ENCODE measurements at regions not wholly inside any gene's neighbourhood (a gene's known extent, or its start where the extent isn't known, plus 50 kb on each side); places are given as distances from the start of the nearest gene placed in this dataset.

- FAIRE-seq (no peak), DNase-seq (ENCODE audit: low read depth, low spot score) (no peak), ATAC-seq (no peak)
- WGBS (ENCODE audit: insufficient coverage, insufficient replicate concordance, low lambda C conversion rate, missing lambda C conversion rate) = 6% methylated on average over 3 of the region's 3 CpGs
- no peak overlapping the region for H2AFZ ChIP-seq (ENCODE audit: control insufficient read depth, low read depth, low read length)
- intact Hi-C loops (cut with micrococcal nuclease; ENCODE audit: unreplicated experiment) = no loop called here
- no peaks in the 10 kb centered on the region for H3K9me3 ChIP-seq (replicated peaks; ENCODE audit: control insufficient read depth, insufficient read depth, low read length)
- H3K4me2 ChIP-seq (ENCODE audit: control insufficient read depth, insufficient read depth) = no peak overlapping the region
- no peaks in the 10 kb centered on the region for H3K36me3 ChIP-seq (ENCODE audit: control insufficient read depth in 2 of 2, insufficient read depth in 2 of 2, low read length in 1 of 2)
- no peaks in the 10 kb centered on the region for H3K27me3 ChIP-seq (replicated peaks in 1 of 2; ENCODE audit: control insufficient read depth in 2 of 2, insufficient read depth in 2 of 2, low read length in 1 of 2)
- in situ Hi-C loops (cut with MboI) = no loop called here
- ChIA-PET RAD21 (ENCODE audit: unreplicated experiment) (no interaction called here), CTCF (no interaction called here), SMC1A (ENCODE audit: uncharacterized antibody, unreplicated experiment) (interaction anchor here (0.9 kb wide), 1 partner anchor 17 kb away, joined by 3 read pairs; no protein-coding TSS in a partner anchor), POLR2A (no interaction called here)
- no peak overlapping the region for H3K9ac ChIP-seq (ENCODE audit: control insufficient read depth, insufficient read depth, low read length)
- BruUV-seq (replicated peaks) = no TSS peak
- H3K79me2 ChIP-seq (ENCODE audit: control insufficient read depth, insufficient read depth, low read length) = no peaks in the 10 kb centered on the region
- no peak overlapping the region for H3K4me3 ChIP-seq
- no peak overlapping the region for H3K27ac ChIP-seq (ENCODE audit: control insufficient read depth, insufficient read depth)
- H4K20me1 ChIP-seq (ENCODE audit: control insufficient read depth, insufficient read depth) = no peaks in the 10 kb centered on the region
- no peak for TF ChIP-seq USF1 (IDR thresholded peaks at IDR 0.05; ENCODE audit: borderline replicate concordance, extremely low read length, insufficient read depth, low read depth, low read length)
- H3K4me1 ChIP-seq (ENCODE audit: control insufficient read depth, insufficient read depth, low read length) = no peaks in the 10 kb centered on the region
Observed at GRCh38 chr10:57300718-57301117, 939.7 kb upstream of the ZWINT start.

- no peak for ATAC-seq
- intact Hi-C loops (cut with micrococcal nuclease; ENCODE audit: unreplicated experiment) (no loop called here), in situ Hi-C loops (cut with MboI) (no loop called here)
- POLR2A ChIA-PET = no interaction called here
- SMC1A ChIA-PET (ENCODE audit: uncharacterized antibody, unreplicated experiment) = no interaction called here
- no peaks in the 10 kb centered on the region for H3K79me2 ChIP-seq (ENCODE audit: control insufficient read depth, insufficient read depth, low read length)
- RAD21 ChIA-PET (ENCODE audit: unreplicated experiment) = no interaction called here
- H3K27ac ChIP-seq (ENCODE audit: control insufficient read depth, insufficient read depth) = no peak overlapping the region
- no peak overlapping the region for H3K9ac ChIP-seq (ENCODE audit: control insufficient read depth, insufficient read depth, low read length)
- no peaks in the 10 kb centered on the region for H3K4me1 ChIP-seq (ENCODE audit: control insufficient read depth, insufficient read depth, low read length)
- H3K27me3 ChIP-seq (replicated peaks in 1 of 2; ENCODE audit: control insufficient read depth in 2 of 2, insufficient read depth in 2 of 2, low read length in 1 of 2) = no peaks in the 10 kb centered on the region
- 54% methylated on average over 1 of the region's 1 CpG for WGBS (ENCODE audit: insufficient coverage, insufficient replicate concordance, low lambda C conversion rate, missing lambda C conversion rate)
- TF ChIP-seq SPI1 (IDR thresholded peaks at IDR 0.05; ENCODE audit: borderline replicate concordance, insufficient read depth, low read depth, low read length) (peak; percentile 39; the same call in 1 of the 2 replicates), YY1 (IDR thresholded peaks at IDR 0.05; ENCODE audit: low read depth, low read length) (no peak)
- H2AFZ ChIP-seq (ENCODE audit: control insufficient read depth, low read depth, low read length) = no peak overlapping the region
- no peaks in the 10 kb centered on the region for H4K20me1 ChIP-seq (ENCODE audit: control insufficient read depth, insufficient read depth)
- no TSS peak for BruUV-seq (replicated peaks)
- no peak overlapping the region for H3K4me3 ChIP-seq
- no peaks in the 10 kb centered on the region for H3K36me3 ChIP-seq (ENCODE audit: control insufficient read depth in 2 of 2, insufficient read depth in 2 of 2, low read length in 1 of 2)
- H3K4me2 ChIP-seq (ENCODE audit: control insufficient read depth, insufficient read depth) = no peak overlapping the region
- peak; percentile 13 for FAIRE-seq
- no peaks in the 10 kb centered on the region for H3K9me3 ChIP-seq (replicated peaks; ENCODE audit: control insufficient read depth, insufficient read depth, low read length)
- DNase-seq (ENCODE audit: low read depth, low spot score) = no peak
- CTCF ChIA-PET = no interaction called here
Observed at GRCh38 chr10:57294698-57295097, 933.6 kb upstream of the ZWINT start.

Data from GM12878 (cell line).